ENCODE measurements at regions not wholly inside any gene's neighbourhood (a gene's known extent, or its start where the extent isn't known, plus 50 kb on each side); places are given as distances from the start of the nearest gene placed in this dataset.

DNA sequence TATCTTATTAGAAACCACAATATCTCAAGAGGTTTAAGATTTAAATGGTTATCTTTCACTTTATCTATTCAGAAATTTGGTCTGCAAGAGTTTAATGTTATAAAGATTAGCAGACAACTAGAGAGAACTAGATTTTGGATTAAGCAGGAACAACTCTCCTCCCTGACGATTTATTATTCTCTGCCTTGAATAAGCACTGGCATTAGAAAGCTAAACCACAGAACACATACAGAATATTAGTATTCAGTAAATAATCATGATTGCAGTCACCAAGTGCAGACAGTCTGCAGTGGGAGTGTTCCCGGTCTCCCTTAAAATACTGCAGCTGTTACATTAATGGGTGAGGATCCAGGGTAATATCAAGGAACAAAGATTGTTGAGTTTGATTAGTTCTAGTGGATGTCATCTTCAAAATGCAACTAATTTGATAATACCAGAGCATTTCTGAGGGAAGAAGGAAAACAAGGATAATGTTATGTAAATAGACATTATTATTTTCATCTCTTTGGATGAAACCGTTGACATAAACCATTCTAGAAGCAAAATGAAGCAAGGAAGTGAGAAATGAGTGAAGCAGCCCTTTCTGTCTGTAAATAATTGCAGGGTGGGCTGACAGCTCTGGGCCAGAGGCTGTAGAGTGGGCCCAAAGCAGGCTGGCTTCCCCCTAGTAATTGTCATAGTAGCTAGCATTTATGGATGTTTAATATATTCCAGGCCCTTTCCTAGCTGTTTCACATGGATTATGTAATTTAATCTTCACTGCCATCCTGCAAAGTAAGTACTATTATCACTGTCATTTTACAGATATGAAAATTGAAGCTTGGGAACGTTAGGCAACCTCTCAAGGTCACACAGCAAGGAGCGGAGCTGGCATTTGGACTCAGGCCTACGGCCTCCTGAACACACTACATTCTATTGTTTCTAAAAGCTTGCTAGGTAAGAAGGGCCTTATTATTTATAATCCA is 79.4 kb downstream of the DYRK2 start:
- Histone ChIP-seq H3K36me3 (ENCODE audit: control insufficient read depth, insufficient read depth, low read length) (no peaks in the 10 kb centered on the region), H3K27me3 (replicated peaks; ENCODE audit: control insufficient read depth, insufficient read depth, low read length) (no peaks in the 10 kb centered on the region; the same call in 1 of the 2 replicates), H3K4me3 (replicated peaks; ENCODE audit: low read depth, low read length) (no peak overlapping the region)
- DNase-seq (ENCODE audit: extremely low read depth, insufficient read length): no peak
- TF ChIP-seq, protein P1, sequence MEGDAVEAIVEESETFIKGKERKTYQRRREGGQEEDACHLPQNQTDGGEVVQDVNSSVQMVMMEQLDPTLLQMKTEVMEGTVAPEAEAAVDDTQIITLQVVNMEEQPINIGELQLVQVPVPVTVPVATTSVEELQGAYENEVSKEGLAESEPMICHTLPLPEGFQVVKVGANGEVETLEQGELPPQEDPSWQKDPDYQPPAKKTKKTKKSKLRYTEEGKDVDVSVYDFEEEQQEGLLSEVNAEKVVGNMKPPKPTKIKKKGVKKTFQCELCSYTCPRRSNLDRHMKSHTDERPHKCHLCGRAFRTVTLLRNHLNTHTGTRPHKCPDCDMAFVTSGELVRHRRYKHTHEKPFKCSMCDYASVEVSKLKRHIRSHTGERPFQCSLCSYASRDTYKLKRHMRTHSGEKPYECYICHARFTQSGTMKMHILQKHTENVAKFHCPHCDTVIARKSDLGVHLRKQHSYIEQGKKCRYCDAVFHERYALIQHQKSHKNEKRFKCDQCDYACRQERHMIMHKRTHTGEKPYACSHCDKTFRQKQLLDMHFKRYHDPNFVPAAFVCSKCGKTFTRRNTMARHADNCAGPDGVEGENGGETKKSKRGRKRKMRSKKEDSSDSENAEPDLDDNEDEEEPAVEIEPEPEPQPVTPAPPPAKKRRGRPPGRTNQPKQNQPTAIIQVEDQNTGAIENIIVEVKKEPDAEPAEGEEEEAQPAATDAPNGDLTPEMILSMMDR (IDR thresholded peaks at IDR 0.05; ENCODE audit: insufficient read depth, low read length, poor library complexity, severe bottlenecking): no peak

DNA sequence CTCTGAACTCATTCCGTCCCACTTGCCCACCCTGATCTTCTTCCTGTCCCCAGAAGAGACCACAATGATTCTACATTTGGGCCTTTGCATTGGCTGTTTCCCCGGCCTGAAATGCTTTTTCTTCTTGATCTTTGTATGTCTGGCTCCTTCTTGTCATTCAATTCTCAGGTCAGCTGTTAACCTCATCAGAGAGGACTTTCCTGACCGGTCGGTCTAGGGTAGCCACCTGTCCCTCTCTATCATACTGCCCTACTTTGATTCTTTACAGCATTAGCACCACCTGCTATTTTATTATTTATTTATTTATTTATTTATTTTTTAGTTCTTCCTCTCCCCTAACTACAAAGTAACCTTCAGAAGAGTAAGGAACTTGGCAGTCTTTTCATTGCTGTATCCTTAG is 84.3 kb downstream of the DYRK2 start:
- no peaks in the 10 kb centered on the region for H3K36me3 ChIP-seq (ENCODE audit: control insufficient read depth, insufficient read depth, low read length)
- no peak for DNase-seq (ENCODE audit: extremely low read depth, insufficient read length)
- H3K4me3 ChIP-seq (replicated peaks; ENCODE audit: low read depth, low read length): no peak overlapping the region
- TF ChIP-seq, protein P1 (IDR thresholded peaks at IDR 0.05; ENCODE audit: insufficient read depth, low read length, poor library complexity, severe bottlenecking): no peak
- H3K27me3 ChIP-seq (replicated peaks; ENCODE audit: control insufficient read depth, insufficient read depth, low read length): no peaks in the 10 kb centered on the region; the same call in 1 of the 2 replicates

GRCh38 chr12:67735868-67736267 is 87.3 kb downstream of the DYRK2 start:
- no peaks in the 10 kb centered on the region; the same call in 1 of the 2 replicates for H3K27me3 ChIP-seq (replicated peaks; ENCODE audit: control insufficient read depth, insufficient read depth, low read length)
- DNase-seq (ENCODE audit: extremely low read depth, insufficient read length): no peak
- no peaks in the 10 kb centered on the region for H3K36me3 ChIP-seq (ENCODE audit: control insufficient read depth, insufficient read depth, low read length)
- H3K4me3 ChIP-seq (replicated peaks; ENCODE audit: low read depth, low read length): no peak overlapping the region
- TF ChIP-seq, protein P1 (IDR thresholded peaks at IDR 0.05; ENCODE audit: insufficient read depth, low read length, poor library complexity, severe bottlenecking): no peak

- no peak overlapping the region for H3K4me3 ChIP-seq (replicated peaks; ENCODE audit: low read depth, low read length)
- H3K27me3 ChIP-seq (replicated peaks; ENCODE audit: control insufficient read depth, insufficient read depth, low read length): no peaks in the 10 kb centered on the region
- DNase-seq (ENCODE audit: extremely low read depth, insufficient read length): no peak
- TF ChIP-seq, protein P1 (IDR thresholded peaks at IDR 0.05; ENCODE audit: insufficient read depth, low read length, poor library complexity, severe bottlenecking): no peak
- H3K36me3 ChIP-seq (ENCODE audit: control insufficient read depth, insufficient read depth, low read length): no peaks in the 10 kb centered on the region
These were observed 92.2 kb downstream of the DYRK2 start for GRCh38 chr12:67740711-67741110.

GRCh38 chr12:67741270-67741669 is 92.7 kb downstream of the DYRK2 start:
- no peak overlapping the region for H3K4me3 ChIP-seq (replicated peaks; ENCODE audit: low read depth, low read length)
- no peaks in the 10 kb centered on the region for H3K36me3 ChIP-seq (ENCODE audit: control insufficient read depth, insufficient read depth, low read length)
- H3K27me3 ChIP-seq (replicated peaks; ENCODE audit: control insufficient read depth, insufficient read depth, low read length): no peaks in the 10 kb centered on the region
- TF ChIP-seq, protein P1 (IDR thresholded peaks at IDR 0.05; ENCODE audit: insufficient read depth, low read length, poor library complexity, severe bottlenecking): no peak
- no peak for DNase-seq (ENCODE audit: extremely low read depth, insufficient read length)
